Chondrocyte (in vitro differentiated cells): ENCODE measurements at regions not wholly inside any gene's neighbourhood (a gene's known extent, or its start where the extent isn't known, plus 50 kb on each side); places are given as distances from the start of the nearest gene placed in this dataset.
"Not testable (repeated sequence)": the region's sequence is repeated elsewhere in the genome, so short reads cannot be mapped to it uniquely, and the experiment has no call there.

ENCODE experiments used
- DNase-seq: peaks from one replicate; pipeline ENCODE4 v3.0.0; 2021; ENCODE audit warnings: mixed read lengths, low spot score
- H3K27ac Mint-ChIP-seq: one replicate; pipeline ENCODE4 v1.8.0; 2021; ENCODE audit warnings: mild to moderate bottlenecking, moderate library complexity, mixed read lengths; ENCODE audit not compliant: unreplicated experiment
- H3K27me3 Mint-ChIP-seq: 2 replicates; pipeline ENCODE4 v1.8.0; 2021; ENCODE audit warnings: low read depth, mixed read lengths
- H3K36me3 Mint-ChIP-seq: 2 replicates; pipeline ENCODE4 v1.8.0; 2021; ENCODE audit warnings: low read depth, mixed read lengths
- H3K4me1 Mint-ChIP-seq: 2 replicates; pipeline ENCODE4 v1.8.0; 2021; ENCODE audit warnings: low read depth, mild to moderate bottlenecking, mixed read lengths
- H3K4me3 Mint-ChIP-seq: one replicate; pipeline ENCODE4 v1.8.0; 2021; ENCODE audit warnings: mild to moderate bottlenecking, moderate library complexity, mixed read lengths; ENCODE audit not compliant: unreplicated experiment
- H3K9me3 Mint-ChIP-seq: 2 replicates; pipeline ENCODE4 v1.8.0; 2021; ENCODE audit warnings: low read depth, mixed read lengths
- CTCF ChIP-seq: fragments of 200-600 bp; sonication (generic); IDR thresholded peaks from 2 replicates; pipeline ENCODE4 v1.5.0; 2021; ENCODE audit warnings: antibody characterized with exemption, mild to moderate bottlenecking, moderate library complexity

GRCh38 chr11:115613986-115614632 is 109.9 kb upstream of the CADM1 start:
- Mint-ChIP-seq H3K4me1 (peaks cover 52% of the 10 kb centered on the region), H3K4me3 (no peak overlapping the region), H3K9me3 (no peaks in the 10 kb centered on the region), H3K27me3 (peaks cover 4% of the 10 kb centered on the region), H3K27ac (no peak overlapping the region), H3K36me3 (peaks cover 2% of the 10 kb centered on the region)
- no peak for DNase-seq
- peak; percentile 26 for TF ChIP-seq CTCF

GRCh38 chr11:115613004-115613403 is 108.8 kb upstream of the CADM1 start:
- H3K4me3 Mint-ChIP-seq = no peak overlapping the region
- no peak for TF ChIP-seq CTCF
- no peak for DNase-seq
- H3K4me1 Mint-ChIP-seq = peaks cover 52% of the 10 kb centered on the region
- no peaks in the 10 kb centered on the region for H3K9me3 Mint-ChIP-seq
- H3K36me3 Mint-ChIP-seq = peaks cover 2% of the 10 kb centered on the region
- no peak overlapping the region for H3K27ac Mint-ChIP-seq
- H3K27me3 Mint-ChIP-seq = peaks cover 3% of the 10 kb centered on the region

GRCh38 chr11:115612046-115612730 is 108.0 kb upstream of the CADM1 start:
- no peak for TF ChIP-seq CTCF
- H3K36me3 Mint-ChIP-seq = peaks cover 2% of the 10 kb centered on the region
- DNase-seq = no peak

GRCh38 chr11:115611343-115611742 is 107.1 kb upstream of the CADM1 start:
- Mint-ChIP-seq H3K27me3 (peaks cover 3% of the 10 kb centered on the region), H3K4me1 (peaks cover 54% of the 10 kb centered on the region), H3K36me3 (peaks cover 2% of the 10 kb centered on the region), H3K4me3 (no peak overlapping the region), H3K27ac (peak overlapping the region; percentile 20), H3K9me3 (no peaks in the 10 kb centered on the region)
- DNase-seq = no peak
- no peak for TF ChIP-seq CTCF

More at GRCh38 chr11:115612046-115612730, 108.0 kb upstream of the CADM1 start:
- peaks cover 52% of the 10 kb centered on the region for H3K4me1 Mint-ChIP-seq
- no peak overlapping the region for H3K4me3 Mint-ChIP-seq
- H3K27ac Mint-ChIP-seq = no peak overlapping the region
- peaks cover 3% of the 10 kb centered on the region for H3K27me3 Mint-ChIP-seq
- no peaks in the 10 kb centered on the region for H3K9me3 Mint-ChIP-seq

GRCh38 chr11:115610908-115611307 is 106.7 kb upstream of the CADM1 start:
- Mint-ChIP-seq H3K4me1 (peaks cover 58% of the 10 kb centered on the region), H3K27me3 (peaks cover 3% of the 10 kb centered on the region), H3K4me3 (no peak overlapping the region), H3K36me3 (peaks cover 2% of the 10 kb centered on the region), H3K27ac (no peak overlapping the region), H3K9me3 (no peaks in the 10 kb centered on the region)
- TF ChIP-seq CTCF = no peak
- DNase-seq = no peak

GRCh38 chr11:115610234-115610633 is 106.0 kb upstream of the CADM1 start:
- not testable (repeated sequence) for H3K4me3 Mint-ChIP-seq, H3K27me3 Mint-ChIP-seq, H3K9me3 Mint-ChIP-seq, H3K27ac Mint-ChIP-seq, H3K36me3 Mint-ChIP-seq, DNase-seq
- peaks cover 61% of the 10 kb centered on the region for H3K4me1 Mint-ChIP-seq
